Progenitor cell of endocrine pancreas (in vitro differentiated cells): ENCODE measurements at regions not wholly inside any gene's neighbourhood (a gene's known extent, or its start where the extent isn't known, plus 50 kb on each side); places are given as distances from the start of the nearest gene placed in this dataset.

ENCODE experiments used
- DNase-seq: peaks from one replicate; pipeline ENCODE4 v3.0.0; 2021; ENCODE audit warnings: low spot score; ENCODE audit not compliant: unreplicated experiment
- H3K27ac Mint-ChIP-seq: 2 replicates; pipeline ENCODE4 v1.8.0; 2021; ENCODE audit warnings: mild to moderate bottlenecking, moderate library complexity, mixed read lengths
- H3K27me3 Mint-ChIP-seq: 2 replicates; pipeline ENCODE4 v1.8.0; 2021; ENCODE audit warnings: mixed read lengths
- H3K36me3 Mint-ChIP-seq: 2 replicates; pipeline ENCODE4 v1.8.0; 2022; ENCODE audit warnings: mixed read lengths; ENCODE audit not compliant: insufficient read depth
- H3K4me1 Mint-ChIP-seq: 2 replicates; pipeline ENCODE4 v1.8.0; 2021; ENCODE audit warnings: low read depth, mixed read lengths
- H3K4me3 Mint-ChIP-seq: 2 replicates; pipeline ENCODE4 v1.8.0; 2021; ENCODE audit warnings: low read depth, mild to moderate bottlenecking, moderate library complexity, mixed read lengths
- H3K9me3 Mint-ChIP-seq: 2 replicates; pipeline ENCODE4 v1.8.0; 2021; ENCODE audit warnings: low read depth, mixed read lengths
- TF ChIP-seq, protein P1 (sequence below): fragments of 200-600 bp; sonication (generic); IDR thresholded peaks from one replicate; pipeline ENCODE4 v1.5.0; 2021; ENCODE audit warnings: antibody characterized with exemption, mild to moderate bottlenecking; ENCODE audit not compliant: unreplicated experiment

DNA sequence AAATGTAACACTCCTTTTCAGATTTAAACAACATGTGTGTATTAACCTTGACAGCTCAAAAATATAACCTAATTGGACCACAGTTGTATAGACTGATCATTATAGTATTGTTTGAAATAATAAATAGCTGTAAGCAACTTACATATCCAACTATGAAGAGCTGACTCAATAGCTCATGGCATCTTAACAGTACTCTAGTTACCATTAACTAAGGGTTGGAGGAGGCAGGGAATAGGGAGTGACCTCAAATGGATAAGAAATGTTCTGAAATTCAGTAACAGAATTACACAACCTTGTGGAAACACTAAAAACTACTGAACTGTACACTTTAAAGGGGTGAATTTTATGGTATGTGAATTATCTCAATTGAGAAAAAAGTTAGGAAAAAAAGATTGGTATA lies 136.5 kb upstream of the CPEB2 start:
- Mint-ChIP-seq H3K27me3 (peaks cover 32% of the 10 kb centered on the region), H3K27ac (no peak overlapping the region), H3K4me1 (peaks cover 20% of the 10 kb centered on the region), H3K36me3 (no peaks in the 10 kb centered on the region), H3K4me3 (no peak overlapping the region), H3K9me3 (no peaks in the 10 kb centered on the region)
- TF ChIP-seq, protein P1, sequence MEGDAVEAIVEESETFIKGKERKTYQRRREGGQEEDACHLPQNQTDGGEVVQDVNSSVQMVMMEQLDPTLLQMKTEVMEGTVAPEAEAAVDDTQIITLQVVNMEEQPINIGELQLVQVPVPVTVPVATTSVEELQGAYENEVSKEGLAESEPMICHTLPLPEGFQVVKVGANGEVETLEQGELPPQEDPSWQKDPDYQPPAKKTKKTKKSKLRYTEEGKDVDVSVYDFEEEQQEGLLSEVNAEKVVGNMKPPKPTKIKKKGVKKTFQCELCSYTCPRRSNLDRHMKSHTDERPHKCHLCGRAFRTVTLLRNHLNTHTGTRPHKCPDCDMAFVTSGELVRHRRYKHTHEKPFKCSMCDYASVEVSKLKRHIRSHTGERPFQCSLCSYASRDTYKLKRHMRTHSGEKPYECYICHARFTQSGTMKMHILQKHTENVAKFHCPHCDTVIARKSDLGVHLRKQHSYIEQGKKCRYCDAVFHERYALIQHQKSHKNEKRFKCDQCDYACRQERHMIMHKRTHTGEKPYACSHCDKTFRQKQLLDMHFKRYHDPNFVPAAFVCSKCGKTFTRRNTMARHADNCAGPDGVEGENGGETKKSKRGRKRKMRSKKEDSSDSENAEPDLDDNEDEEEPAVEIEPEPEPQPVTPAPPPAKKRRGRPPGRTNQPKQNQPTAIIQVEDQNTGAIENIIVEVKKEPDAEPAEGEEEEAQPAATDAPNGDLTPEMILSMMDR: no peak
- DNase-seq: no peak

DNA sequence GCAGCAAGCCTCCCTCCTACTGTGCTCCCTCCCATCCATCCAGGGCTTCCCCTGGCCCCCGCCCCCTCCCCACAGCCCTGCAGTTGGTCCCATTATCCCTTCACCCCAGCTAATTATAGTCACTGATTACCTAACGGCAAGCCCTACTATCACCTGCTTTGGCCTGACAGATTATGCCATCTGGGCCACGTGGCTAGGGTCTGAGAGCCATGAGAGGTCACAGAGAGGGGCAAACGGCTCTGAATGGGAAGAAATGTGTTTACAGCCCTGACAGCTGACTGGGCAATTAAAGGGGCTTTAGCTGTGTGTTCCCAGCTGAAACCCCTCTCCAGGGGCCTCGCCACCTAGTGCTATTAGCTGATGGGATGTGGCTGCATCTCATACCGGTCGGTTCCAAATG lies 134.4 kb upstream of the CPEB2 start:
- Mint-ChIP-seq H3K27ac (peak overlapping the region; percentile 89), H3K4me1 (peaks cover 20% of the 10 kb centered on the region), H3K9me3 (no peaks in the 10 kb centered on the region), H3K27me3 (peaks cover 47% of the 10 kb centered on the region), H3K36me3 (no peaks in the 10 kb centered on the region), H3K4me3 (no peak overlapping the region)
- DNase-seq: no peak
- TF ChIP-seq, protein P1: no peak

DNA sequence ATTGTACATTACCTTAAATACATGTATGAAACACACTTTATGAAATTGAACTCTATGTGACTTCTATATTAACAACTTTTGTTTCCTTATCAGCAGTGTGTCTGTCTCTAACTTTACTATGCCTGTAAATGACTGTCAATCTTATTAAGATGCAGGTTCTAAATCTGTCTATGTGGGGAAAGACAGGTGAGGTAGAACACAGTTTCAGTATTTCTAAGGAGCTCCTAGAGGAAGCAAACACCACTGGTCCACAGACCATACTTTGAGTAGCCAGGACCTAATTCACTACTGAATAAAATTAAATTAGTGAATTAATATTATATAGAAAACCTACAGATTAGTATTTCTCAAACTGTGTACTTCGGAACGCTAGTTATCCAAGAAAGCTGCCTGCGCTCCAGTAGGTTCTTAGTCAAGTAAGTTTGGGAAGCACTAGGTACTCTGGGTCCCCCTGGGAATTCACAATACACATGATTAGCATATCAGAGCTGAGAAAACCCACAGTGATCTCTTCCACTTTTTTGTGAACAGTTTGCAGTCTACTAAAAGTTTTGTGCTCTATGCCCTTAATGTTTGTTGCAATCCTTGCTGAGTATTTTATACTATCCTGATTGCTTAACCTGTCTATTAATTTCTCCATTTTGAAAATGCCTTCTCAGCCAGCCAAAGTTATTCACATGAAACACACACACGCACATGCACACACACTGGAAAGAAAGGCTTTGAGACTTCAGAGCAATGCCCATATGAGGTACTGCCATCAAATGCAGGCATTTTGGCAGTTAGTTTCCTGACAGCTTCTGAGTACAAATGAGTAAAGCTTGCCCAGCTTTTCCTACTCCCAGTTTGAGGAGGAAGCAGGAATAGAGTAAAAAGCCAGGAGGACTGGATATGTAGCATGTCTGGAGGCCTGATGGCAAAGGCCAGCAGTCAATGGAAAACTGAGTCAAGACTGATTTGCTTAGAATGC lies 133.6 kb upstream of the CPEB2 start:
- Mint-ChIP-seq H3K4me1 (peaks cover 20% of the 10 kb centered on the region), H3K27me3 (peaks cover 48% of the 10 kb centered on the region), H3K4me3 (no peak overlapping the region), H3K9me3 (no peaks in the 10 kb centered on the region), H3K36me3 (no peaks in the 10 kb centered on the region), H3K27ac (no peak overlapping the region)
- TF ChIP-seq, protein P1: no peak
- DNase-seq: no peak

GRCh38 chr4:14871676-14872430 lies 130.4 kb upstream of the CPEB2 start:
- Mint-ChIP-seq H3K9me3 (no peaks in the 10 kb centered on the region), H3K4me1 (peaks cover 18% of the 10 kb centered on the region)

DNA sequence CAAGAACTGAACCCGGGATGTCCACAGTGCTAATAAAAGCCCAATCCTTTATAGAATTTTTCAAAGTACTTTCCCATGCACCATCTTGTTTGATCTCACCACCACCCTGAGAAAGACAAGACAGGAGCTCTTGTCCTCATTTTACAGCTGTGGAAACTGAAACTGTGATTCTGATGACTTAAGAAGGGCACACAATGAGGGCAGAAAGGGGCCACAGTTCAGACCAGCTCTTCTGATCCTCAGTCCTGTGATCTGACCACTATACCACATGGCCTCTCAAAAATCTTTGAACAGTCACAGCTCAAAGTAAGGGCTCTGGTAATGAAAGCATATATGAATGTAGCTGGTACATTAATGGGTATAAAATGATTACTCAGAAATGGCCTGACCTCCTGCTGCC lies 127.3 kb upstream of the CPEB2 start:
- H3K36me3 Mint-ChIP-seq: no peaks in the 10 kb centered on the region
- H3K27ac Mint-ChIP-seq: no peak overlapping the region
- TF ChIP-seq, protein P1: no peak
- no peak overlapping the region for H3K4me3 Mint-ChIP-seq
- DNase-seq: no peak
- no peaks in the 10 kb centered on the region for H3K4me1 Mint-ChIP-seq
- H3K9me3 Mint-ChIP-seq: no peaks in the 10 kb centered on the region
- peaks cover 29% of the 10 kb centered on the region for H3K27me3 Mint-ChIP-seq

More at GRCh38 chr4:14871676-14872430, 130.4 kb upstream of the CPEB2 start:
- TF ChIP-seq, protein P1: peak; percentile 29
- H3K36me3 Mint-ChIP-seq: no peaks in the 10 kb centered on the region
- H3K4me3 Mint-ChIP-seq: no peak overlapping the region
- DNase-seq: no peak
- H3K27ac Mint-ChIP-seq: no peak overlapping the region
- peaks cover 36% of the 10 kb centered on the region for H3K27me3 Mint-ChIP-seq
